BLaER1 treated with 17β-estradiol and CSF1 and Interleukin-3, amounts not matched to agents 10 nM and 100 nM (cell line): ENCODE measurements at regions not wholly inside any gene's neighbourhood (a gene's known extent, or its start where the extent isn't known, plus 50 kb on each side); places are given as distances from the start of the nearest gene placed in this dataset.
"Not testable (repeated sequence)": the region's sequence is repeated elsewhere in the genome, so short reads cannot be mapped to it uniquely, and the experiment has no call there.

Source experiments
- H3K27ac ChIP-seq, 11 experiments: shearing (Covaris generic); formaldehyde crosslinking; 2 replicates each; pipeline ENCODE4 v1.8.1; 2022
- H3K27me3 ChIP-seq, 11 experiments: shearing (Covaris generic); formaldehyde crosslinking; 2 replicates each; pipeline ENCODE4 v1.8.1; 2022
- H3K36me3 ChIP-seq, 11 experiments: shearing (Covaris generic); formaldehyde crosslinking; 2 replicates each; pipeline ENCODE4 v1.8.1; 2022
- H3K4me1 ChIP-seq, 10 experiments: shearing (Covaris generic); formaldehyde crosslinking; 2 replicates each; pipeline ENCODE4 v1.8.1; 2022
- H3K4me2 ChIP-seq, 11 experiments: shearing (Covaris generic); formaldehyde crosslinking; 2 replicates each; pipeline ENCODE4 v1.8.1; 2022
- H3K4me3 ChIP-seq, 10 experiments: shearing (Covaris generic); formaldehyde crosslinking; 2 replicates each; pipeline ENCODE4 v1.8.1; 2022
- H3K9ac ChIP-seq, 11 experiments: shearing (Covaris generic); formaldehyde crosslinking; 2 replicates each; pipeline ENCODE4 v1.8.1; 2022
- H3K9me3 ChIP-seq, 11 experiments: shearing (Covaris generic); formaldehyde crosslinking; replicated peaks in 1 of 11; 2 replicates each; pipeline ENCODE4 v1.8.1; 2022
- H4K20me1 ChIP-seq, 11 experiments: shearing (Covaris generic); formaldehyde crosslinking; 2 replicates each; pipeline ENCODE4 v1.8.1; 2022
- Cebpa-rat ChIP-seq, 11 experiments: shearing (Covaris generic); IDR thresholded peaks; 2 replicates each; pipeline ENCODE4 v1.8.1; 2022

DNA sequence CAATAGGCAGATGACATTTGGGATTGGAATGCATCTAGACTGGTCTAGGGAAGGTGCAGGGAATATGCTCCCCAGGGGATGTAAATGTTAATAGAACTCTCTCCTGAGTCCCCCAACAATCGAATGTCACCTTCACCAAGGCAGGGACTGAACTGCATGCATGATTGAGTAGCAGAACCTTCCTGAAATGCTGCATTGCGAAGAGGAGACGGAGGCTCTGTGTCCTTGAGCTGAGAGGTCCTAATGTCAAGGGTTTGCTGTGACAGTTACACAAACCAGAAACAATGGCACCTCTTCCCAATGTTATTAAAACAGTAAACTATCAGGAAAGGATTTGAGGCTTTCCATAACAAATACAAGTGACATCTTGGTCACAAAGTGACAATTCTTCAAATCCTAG lies 117.5 kb upstream of the SFSWAP start:
- Histone ChIP-seq H3K36me3 (no peaks in the 10 kb centered on the region), H3K4me1 (peaks cover 0 to 17% (median 8%) of the 10 kb centered on the region in 10 experiments; a peak in 10 of 20 replicates), H3K27me3 (no peaks in the 10 kb centered on the region), H3K27ac (no peak overlapping the region), H4K20me1 (no peaks in the 10 kb centered on the region), H3K4me3 (no peak overlapping the region), H3K9ac (no peak overlapping the region; a peak in 1 of 22 replicates), H3K4me2 (peak overlapping the region in 3 of 11 experiments; percentile 24 to 30 (median 26); a peak in 3 of 22 replicates), H3K9me3 (peaks cover 0 to 11% (median 0%) of the 10 kb centered on the region in 11 experiments; a peak in 6 of 22 replicates)
- TF ChIP-seq Cebpa-rat (IDR thresholded peaks at IDR 0.05) = no peak

DNA sequence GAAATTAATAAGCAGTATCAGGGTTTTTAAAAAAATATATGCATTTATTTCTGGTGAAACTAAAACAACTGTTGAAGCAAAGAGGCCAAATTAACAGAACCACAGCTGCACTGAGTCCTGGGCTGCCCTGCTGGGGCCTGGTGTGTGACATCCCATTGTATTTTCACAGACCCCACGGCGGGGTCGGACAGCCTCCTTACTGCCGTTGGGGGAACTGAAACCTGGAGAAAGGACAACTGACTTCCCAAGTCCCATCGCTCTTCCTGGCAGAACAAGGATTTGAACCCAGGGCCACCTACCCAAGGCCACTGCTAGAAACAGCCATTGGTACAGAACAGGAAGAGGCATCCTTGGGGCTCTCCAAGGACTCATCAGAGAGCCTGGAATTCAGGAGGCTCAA lies 114.8 kb upstream of the SFSWAP start:
- no peaks in the 10 kb centered on the region; a peak in 1 of 22 replicates for H4K20me1 ChIP-seq
- no peak for TF ChIP-seq Cebpa-rat (IDR thresholded peaks at IDR 0.05)
- H3K9ac ChIP-seq = no peak overlapping the region
- no peak overlapping the region for H3K4me2 ChIP-seq
- H3K4me3 ChIP-seq = no peak overlapping the region
- H3K27ac ChIP-seq = no peak overlapping the region
- H3K27me3 ChIP-seq = no peaks in the 10 kb centered on the region
- peaks cover 0 to 8% (median 7%) of the 10 kb centered on the region in 10 experiments; a peak in 10 of 20 replicates for H3K4me1 ChIP-seq
- H3K9me3 ChIP-seq = peaks cover 0 to 11% (median 0%) of the 10 kb centered on the region in 11 experiments; a peak in 6 of 22 replicates
- no peaks in the 10 kb centered on the region for H3K36me3 ChIP-seq

DNA sequence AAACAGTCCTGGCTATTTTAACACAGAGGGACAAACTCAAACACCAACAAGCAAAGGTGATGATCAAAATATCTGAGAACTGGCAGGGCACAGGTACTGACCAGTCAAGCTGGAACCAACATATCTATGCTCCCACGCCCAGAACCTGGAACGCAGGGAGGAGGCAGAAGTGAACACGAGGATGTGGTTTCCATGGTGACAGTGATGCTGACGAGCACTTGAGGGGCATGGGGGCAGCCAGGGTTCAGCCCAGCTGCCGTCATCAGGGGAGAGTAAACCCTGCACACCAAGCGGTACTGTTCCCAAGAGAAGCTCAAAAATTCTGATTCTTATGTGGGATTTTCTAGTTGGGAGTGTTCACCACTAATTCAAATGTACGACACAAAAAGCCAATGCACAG lies 113.6 kb upstream of the SFSWAP start:
- H3K27ac ChIP-seq = no peak overlapping the region
- H3K27me3 ChIP-seq = peaks cover 0 to 6% (median 0%) of the 10 kb centered on the region in 11 experiments; a peak in 3 of 22 replicates
- no peak overlapping the region for H3K9ac ChIP-seq
- peaks cover 0 to 4% (median 0%) of the 10 kb centered on the region in 11 experiments; a peak in 4 of 22 replicates for H3K9me3 ChIP-seq
- no peak overlapping the region for H3K4me3 ChIP-seq
- H3K4me2 ChIP-seq = no peak overlapping the region
- peaks cover 0 to 8% (median 7%) of the 10 kb centered on the region in 10 experiments; a peak in 10 of 20 replicates for H3K4me1 ChIP-seq
- no peak for TF ChIP-seq Cebpa-rat (IDR thresholded peaks at IDR 0.05)
- H3K36me3 ChIP-seq = no peaks in the 10 kb centered on the region
- no peaks in the 10 kb centered on the region; a peak in 1 of 22 replicates for H4K20me1 ChIP-seq

DNA sequence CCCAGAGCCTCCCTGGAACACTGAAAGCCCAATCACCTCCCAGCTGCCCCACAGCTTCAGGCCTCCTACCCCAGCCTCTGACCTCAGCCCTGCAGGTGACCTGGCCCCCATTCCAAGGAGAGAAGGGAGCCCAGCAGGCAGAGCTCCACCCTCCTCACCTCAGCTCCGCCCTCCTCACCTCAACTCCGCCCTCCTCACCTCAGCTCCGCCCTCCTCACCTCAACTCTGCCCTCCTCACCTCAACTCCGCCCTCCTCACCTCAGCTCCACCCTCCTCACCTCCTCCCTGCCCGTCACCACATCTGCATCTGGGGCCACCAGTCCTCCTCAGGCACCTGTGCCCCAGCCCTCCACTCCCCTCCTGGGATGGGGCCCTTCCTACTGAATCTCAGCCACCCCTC lies 112.2 kb upstream of the SFSWAP start:
- no peak overlapping the region for H3K4me3 ChIP-seq
- peaks cover 0 to 7% (median 0%) of the 10 kb centered on the region in 11 experiments; a peak in 1 of 22 replicates for H3K9me3 ChIP-seq
- H3K27ac ChIP-seq = no peak overlapping the region
- no peaks in the 10 kb centered on the region; a peak in 1 of 22 replicates for H4K20me1 ChIP-seq
- peaks cover 4 to 19% (median 12%) of the 10 kb centered on the region in 11 experiments for H3K27me3 ChIP-seq
- no peak overlapping the region for H3K4me2 ChIP-seq
- no peak overlapping the region for H3K9ac ChIP-seq
- H3K4me1 ChIP-seq = peaks cover 3 to 6% (median 4%) of the 10 kb centered on the region in 10 experiments; a peak in 16 of 20 replicates
- TF ChIP-seq Cebpa-rat (IDR thresholded peaks at IDR 0.05) = no peak
- no peaks in the 10 kb centered on the region for H3K36me3 ChIP-seq

DNA sequence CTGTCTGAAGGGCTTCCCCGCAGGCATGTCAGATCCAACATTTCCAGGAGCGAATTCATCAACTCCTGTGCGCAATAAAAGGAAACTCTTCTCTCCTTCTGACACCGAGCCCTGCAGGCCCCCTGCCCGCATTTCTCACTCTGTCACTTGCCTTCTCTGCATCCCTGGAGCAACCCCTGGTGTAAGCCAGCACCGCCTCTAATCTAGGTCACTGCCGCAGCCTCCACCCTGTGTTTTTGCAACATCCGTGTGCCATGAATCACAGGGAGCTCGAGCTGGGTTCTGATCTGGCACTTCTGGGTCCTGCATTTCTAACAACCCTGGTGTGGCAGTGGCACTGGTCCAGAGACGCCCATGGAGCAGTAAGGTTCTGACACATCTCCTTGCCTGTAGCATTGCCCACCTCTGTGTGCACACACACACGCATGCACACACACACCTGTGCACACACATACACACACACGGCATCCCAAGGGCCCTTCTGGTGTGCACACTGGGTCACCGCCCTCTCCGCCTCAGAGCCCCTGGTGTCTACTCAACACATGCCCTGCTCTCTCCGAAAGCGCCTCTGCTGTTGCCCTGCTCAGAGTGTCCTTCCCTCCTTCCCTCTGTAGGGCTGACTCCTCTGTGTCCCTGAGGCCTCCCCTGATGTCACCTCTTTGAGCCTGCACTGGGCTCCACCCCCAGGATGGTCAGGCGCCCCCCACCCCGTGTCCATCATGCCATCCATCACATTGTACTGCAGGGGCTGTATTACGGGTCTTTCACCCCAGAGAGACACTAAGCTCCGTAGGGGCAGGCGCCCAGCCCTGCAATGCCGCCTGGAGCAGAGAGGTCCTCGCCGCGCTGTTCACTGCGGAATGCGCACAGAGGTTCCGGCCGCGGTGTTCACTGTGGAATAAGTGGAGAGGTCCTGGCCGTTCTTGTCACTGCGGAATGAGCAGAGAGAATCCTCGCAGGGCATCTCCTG lies 111.4 kb upstream of the SFSWAP start:
- Histone ChIP-seq H3K9me3 (peaks cover 0 to 7% (median 0%) of the 10 kb centered on the region in 11 experiments; a peak in 2 of 22 replicates), H3K36me3 (no peaks in the 10 kb centered on the region), H3K4me2 (no peak overlapping the region), H3K27me3 (peaks cover 12 to 26% (median 19%) of the 10 kb centered on the region in 11 experiments), H4K20me1 (peaks cover 0 to 6% (median 0%) of the 10 kb centered on the region in 11 experiments; a peak in 2 of 22 replicates), H3K9ac (no peak overlapping the region), H3K27ac (no peak overlapping the region), H3K4me1 (peaks cover 10 to 14% (median 11%) of the 10 kb centered on the region in 10 experiments; a peak in 19 of 20 replicates), H3K4me3 (no peak overlapping the region)
- TF ChIP-seq Cebpa-rat (IDR thresholded peaks at IDR 0.05) = no peak

DNA sequence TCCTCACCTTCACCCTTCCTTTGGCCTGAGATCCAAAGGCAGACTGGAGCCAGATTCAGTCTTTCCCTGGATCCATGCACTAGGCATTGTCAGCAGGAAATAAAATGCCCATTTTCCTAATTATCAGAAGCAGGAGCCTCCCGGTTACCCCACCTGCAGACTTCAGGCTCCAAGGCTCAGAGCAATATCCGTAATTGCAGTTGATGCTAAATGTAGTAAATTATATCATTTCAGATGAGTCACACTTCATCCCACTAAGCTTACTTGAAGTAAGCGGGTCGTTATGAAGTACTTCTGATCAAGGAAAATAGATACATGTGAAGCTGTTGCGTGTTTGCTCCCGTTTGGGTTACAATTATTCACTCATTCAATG lies 110.7 kb upstream of the SFSWAP start:
- peaks cover 18 to 33% (median 26%) of the 10 kb centered on the region in 11 experiments for H3K27me3 ChIP-seq
- H3K36me3 ChIP-seq = no peaks in the 10 kb centered on the region
- H3K9me3 ChIP-seq = peaks cover 0 to 7% (median 0%) of the 10 kb centered on the region in 11 experiments; a peak in 3 of 22 replicates
- H3K27ac ChIP-seq = no peak overlapping the region
- H3K4me2 ChIP-seq = no peak overlapping the region
- peaks cover 11 to 21% (median 17%) of the 10 kb centered on the region in 10 experiments; a peak in 19 of 20 replicates for H3K4me1 ChIP-seq
- H3K4me3 ChIP-seq = no peak overlapping the region
- TF ChIP-seq Cebpa-rat (IDR thresholded peaks at IDR 0.05) = no peak
- H4K20me1 ChIP-seq = peaks cover 0 to 6% (median 0%) of the 10 kb centered on the region in 11 experiments; a peak in 2 of 22 replicates
- no peak overlapping the region for H3K9ac ChIP-seq

DNA sequence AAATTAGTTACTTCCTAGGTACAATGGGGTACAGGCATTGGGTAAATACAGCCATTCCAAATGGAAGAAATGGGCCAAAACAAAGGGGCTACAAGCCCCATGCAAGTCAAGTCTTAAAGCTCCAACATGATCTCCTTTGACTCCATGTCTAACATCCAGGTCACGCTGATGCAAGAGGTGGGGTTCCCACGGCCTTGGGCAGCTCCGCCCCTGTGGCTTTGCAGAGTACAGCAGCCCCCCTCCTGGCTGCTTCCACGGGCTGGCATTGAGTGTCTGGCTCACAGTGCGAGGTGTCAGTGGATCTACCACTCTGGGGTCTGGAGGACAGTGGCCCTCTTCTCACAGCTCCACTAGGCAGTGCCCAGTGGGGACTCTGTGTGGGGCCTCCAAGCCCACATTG lies 109.4 kb upstream of the SFSWAP start:
- H3K4me3 ChIP-seq, H3K36me3 ChIP-seq, H4K20me1 ChIP-seq, H3K9ac ChIP-seq, H3K27ac ChIP-seq, H3K4me2 ChIP-seq: not testable (repeated sequence)
- peaks cover 23 to 46% (median 39%) of the 10 kb centered on the region in 11 experiments for H3K27me3 ChIP-seq
- peaks cover 11 to 28% (median 17%) of the 10 kb centered on the region in 10 experiments; a peak in 19 of 20 replicates for H3K4me1 ChIP-seq
- peaks cover 0 to 18% (median 0%) of the 10 kb centered on the region in 11 experiments; a peak in 6 of 22 replicates for H3K9me3 ChIP-seq

DNA sequence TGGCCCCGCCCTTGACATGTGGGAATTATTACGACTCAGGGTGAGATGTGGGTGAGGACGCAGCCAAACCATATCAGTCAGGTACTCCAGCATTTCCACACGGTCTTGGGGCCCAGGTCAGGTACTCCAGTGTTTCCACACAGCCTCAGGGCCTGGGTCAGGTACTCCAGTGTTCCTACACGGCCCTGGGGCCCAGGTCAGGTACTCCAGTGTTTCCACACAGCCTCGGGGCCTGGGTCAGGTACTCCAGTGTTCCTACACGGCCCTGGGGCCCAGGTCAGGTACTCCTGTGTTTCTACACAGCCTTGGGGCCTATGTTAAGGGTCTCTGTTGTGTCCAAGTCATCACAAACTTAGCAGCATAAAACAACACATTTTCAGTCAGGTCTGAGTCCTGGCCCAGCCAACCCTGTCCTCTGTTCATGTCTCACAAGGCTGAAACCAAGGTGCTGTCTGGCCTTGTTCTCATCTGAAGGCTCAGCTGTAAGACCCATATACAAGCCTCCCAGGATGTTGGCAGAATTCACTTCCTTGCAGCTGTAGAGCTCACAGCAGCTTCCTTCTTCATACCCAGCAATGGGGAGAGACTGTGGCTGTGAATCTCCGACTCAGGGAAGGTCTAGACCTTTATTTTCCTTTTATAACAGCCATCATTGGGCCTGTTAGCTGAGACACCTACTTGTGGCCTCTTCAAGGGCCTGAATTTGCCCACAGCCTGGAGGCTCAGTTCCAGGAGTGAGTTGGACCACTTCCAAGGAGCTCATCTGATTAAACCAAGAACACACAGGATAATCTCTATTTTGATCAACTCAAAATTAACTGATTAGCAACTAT lies 107.6 kb upstream of the SFSWAP start:
- H4K20me1 ChIP-seq = peaks cover 0 to 6% (median 0%) of the 10 kb centered on the region in 11 experiments; a peak in 2 of 22 replicates
- H3K4me3 ChIP-seq = no peak overlapping the region
- H3K27ac ChIP-seq = no peak overlapping the region
- no peak for TF ChIP-seq Cebpa-rat (IDR thresholded peaks at IDR 0.05)
- H3K36me3 ChIP-seq = no peaks in the 10 kb centered on the region
- no peak overlapping the region for H3K9ac ChIP-seq
- H3K27me3 ChIP-seq = peaks cover 23 to 50% (median 41%) of the 10 kb centered on the region in 11 experiments
- peak overlapping the region; percentile 44 to 71 (median 58); a peak in 19 of 22 replicates for H3K4me2 ChIP-seq
- H3K9me3 ChIP-seq = peaks cover 0 to 22% (median 0%) of the 10 kb centered on the region in 11 experiments; a peak in 6 of 22 replicates
- H3K4me1 ChIP-seq = peaks cover 17 to 45% (median 30%) of the 10 kb centered on the region in 10 experiments
